ENCODE measurements at regions not wholly inside any gene's neighbourhood (a gene's known extent, or its start where the extent isn't known, plus 50 kb on each side); places are given as distances from the start of the nearest gene placed in this dataset.

- ATAC-seq = no peak
- Histone ChIP-seq H3K9me3 (ENCODE audit: low read length) (peaks cover 77% of the 10 kb centered on the region), H3K27ac (ENCODE audit: extremely low read length, insufficient read depth, low read length) (no peak overlapping the region), H3K36me3 (replicated peaks in 1 of 2; ENCODE audit: control insufficient read depth in 1 of 2, insufficient read depth in 2 of 2, low read length in 2 of 2) (no peaks in the 10 kb centered on the region), H3K79me2 (ENCODE audit: insufficient read depth, low read length) (no peaks in the 10 kb centered on the region), H4K20me1 (ENCODE audit: insufficient read depth, low read length) (no peaks in the 10 kb centered on the region), H3K4me1 (ENCODE audit: insufficient read depth, low read length) (no peaks in the 10 kb centered on the region), H3K27me3 (ENCODE audit: control insufficient read depth in 1 of 2, insufficient read depth in 2 of 2, low read length in 2 of 2) (no peaks in the 10 kb centered on the region; a peak in 1 of 5 replicates), H3K9ac (ENCODE audit: insufficient read depth, low read depth, low read length) (no peak overlapping the region), H3K4me2 (ENCODE audit: low read depth, low read length) (no peak overlapping the region), H2AFZ (ENCODE audit: low read length) (no peak overlapping the region), H3K4me3 (replicated peaks in 1 of 3; ENCODE audit: insufficient read depth in 1 of 3, low read depth in 2 of 3, low read length in 3 of 3) (no peak overlapping the region)
- no peak for DNase-seq (ENCODE audit: low spot score)
- ChIA-PET POLR2A (no interaction called here), CTCF (ENCODE audit: low intra/inter-chr PET ratio, low total read pairs) (no interaction called here)
- no peak for FAIRE-seq
- in situ Hi-C loops (cut with HindIII; ENCODE audit: extremely low pct_ligation_motif_present, low pct_unique_long_range_greater_than_20kb) = no loop called here
- intact Hi-C loops (cut with micrococcal nuclease; ENCODE audit: unreplicated experiment) = no loop called here
- BruUV-seq (replicated peaks) = no TSS peak
- peak; percentile 68 to 79 for TF ChIP-seq MAFK (conservative IDR thresholded peaks at IDR 0.05 in 1 of 2, IDR thresholded peaks at IDR 0.05 in 1 of 2; ENCODE audit: low read length in 2 of 2)
- no peak for TF ChIP-seq ZNF136 (CRISPR knock-in tag; IDR thresholded peaks at IDR 0.05; ENCODE audit: low read depth)
- no peak for TF ChIP-seq CCAR2 (optimal IDR thresholded peaks at IDR 0.05; ENCODE audit: low read depth, low read length)
- TF ChIP-seq MAFF (IDR thresholded peaks at IDR 0.05; ENCODE audit: low read depth, low read length) = peak; percentile 63
- TF ChIP-seq E2F1 (CRISPR knock-in tag; IDR thresholded peaks at IDR 0.05) = no peak
- no peak for TF ChIP-seq ZC3H4 (CRISPR knock-in tag; IDR thresholded peaks at IDR 0.05; ENCODE audit: borderline replicate concordance)
- TF ChIP-seq ZBTB26 (CRISPR knock-in tag; IDR thresholded peaks at IDR 0.05; ENCODE audit: borderline replicate concordance) = no peak
- TF ChIP-seq, protein P1, sequence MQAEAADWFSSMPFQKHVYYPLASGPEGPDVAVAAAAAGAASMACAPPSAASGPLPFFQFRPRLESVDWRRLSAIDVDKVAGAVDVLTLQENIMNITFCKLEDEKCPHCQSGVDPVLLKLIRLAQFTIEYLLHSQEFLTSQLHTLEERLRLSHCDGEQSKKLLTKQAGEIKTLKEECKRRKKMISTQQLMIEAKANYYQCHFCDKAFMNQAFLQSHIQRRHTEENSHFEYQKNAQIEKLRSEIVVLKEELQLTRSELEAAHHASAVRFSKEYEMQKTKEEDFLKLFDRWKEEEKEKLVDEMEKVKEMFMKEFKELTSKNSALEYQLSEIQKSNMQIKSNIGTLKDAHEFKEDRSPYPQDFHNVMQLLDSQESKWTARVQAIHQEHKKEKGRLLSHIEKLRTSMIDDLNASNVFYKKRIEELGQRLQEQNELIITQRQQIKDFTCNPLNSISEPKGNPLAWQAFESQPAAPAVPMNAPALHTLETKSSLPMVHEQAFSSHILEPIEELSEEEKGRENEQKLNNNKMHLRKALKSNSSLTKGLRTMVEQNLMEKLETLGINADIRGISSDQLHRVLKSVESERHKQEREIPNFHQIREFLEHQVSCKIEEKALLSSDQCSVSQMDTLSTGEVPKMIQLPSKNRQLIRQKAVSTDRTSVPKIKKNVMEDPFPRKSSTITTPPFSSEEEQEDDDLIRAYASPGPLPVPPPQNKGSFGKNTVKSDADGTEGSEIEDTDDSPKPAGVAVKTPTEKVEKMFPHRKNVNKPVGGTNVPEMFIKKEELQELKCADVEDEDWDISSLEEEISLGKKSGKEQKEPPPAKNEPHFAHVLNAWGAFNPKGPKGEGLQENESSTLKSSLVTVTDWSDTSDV (CRISPR knock-in tag; IDR thresholded peaks at IDR 0.05) = no peak
- TF ChIP-seq SRSF9 (IDR thresholded peaks at IDR 0.05; ENCODE audit: borderline replicate concordance, insufficient read depth, low read depth, low read length, poor library complexity, severe bottlenecking) = no peak
Observed at GRCh38 chr15:95407534-95407933, 923.0 kb upstream of the NR2F2 start.
